Activated CD4-positive, alpha-beta T cell treated with anti-CD3 and anti-CD28 coated beads for 1 hour (primary cell): ENCODE measurements at regions not wholly inside any gene's neighbourhood (a gene's known extent, or its start where the extent isn't known, plus 50 kb on each side); places are given as distances from the start of the nearest gene placed in this dataset.
A peak's percentile ranks its signal among the peaks of the same experiment; 100 is the strongest.
"Not testable (repeated sequence)": the region's sequence is repeated elsewhere in the genome, so short reads cannot be mapped to it uniquely, and the experiment has no call there.

ENCODE experiments used
- DNase-seq: peaks from one replicate; pipeline ENCODE4 v3.0.0-alpha.2; 2020

- no peak for DNase-seq
Observed at GRCh38 chr20:2203436-2203835, 92.4 kb upstream of the TGM3 start.

GRCh38 chr20:2204021-2204420 is 91.8 kb upstream of the TGM3 start:
- no peak for DNase-seq

- peak; percentile 28 for DNase-seq
Observed at GRCh38 chr20:2206957-2207769, 88.6 kb upstream of the TGM3 start.

- no peak for DNase-seq
Observed at GRCh38 chr20:2207770-2208097, 88.1 kb upstream of the TGM3 start.

- no peak for DNase-seq
Observed at GRCh38 chr20:2208897-2209296, 86.9 kb upstream of the TGM3 start.

GRCh38 chr20:2210646-2211552 is 84.9 kb upstream of the TGM3 start:
- DNase-seq = no peak

- DNase-seq = no peak
Observed at GRCh38 chr20:2212456-2213015, 83.3 kb upstream of the TGM3 start.

GRCh38 chr20:2213401-2213800 is 82.4 kb upstream of the TGM3 start:
- no peak for DNase-seq

GRCh38 chr20:2217857-2218539 is 77.8 kb upstream of the TGM3 start:
- DNase-seq = no peak

- DNase-seq = no peak
Observed at GRCh38 chr20:2219481-2220006, 76.3 kb upstream of the TGM3 start.

GRCh38 chr20:2220298-2220697 is 75.5 kb upstream of the TGM3 start:
- DNase-seq = no peak

GRCh38 chr20:2221921-2222320 is 73.9 kb upstream of the TGM3 start:
- DNase-seq = no peak

- DNase-seq = no peak
Observed at GRCh38 chr20:2223558-2224367, 72.0 kb upstream of the TGM3 start.

- no peak for DNase-seq
Observed at GRCh38 chr20:2224368-2224639, 71.5 kb upstream of the TGM3 start.

- DNase-seq = not testable (repeated sequence)
Observed at GRCh38 chr20:2227285-2227684, 68.5 kb upstream of the TGM3 start.

GRCh38 chr20:2227861-2228260 is 67.9 kb upstream of the TGM3 start:
- DNase-seq = no peak

- no peak for DNase-seq
Observed at GRCh38 chr20:2228926-2229325, 66.9 kb upstream of the TGM3 start.

- DNase-seq = no peak
Observed at GRCh38 chr20:2230726-2231488, 64.9 kb upstream of the TGM3 start.

GRCh38 chr20:2231701-2232100 is 64.1 kb upstream of the TGM3 start:
- DNase-seq = no peak

GRCh38 chr20:2234598-2235191 is 61.1 kb upstream of the TGM3 start:
- DNase-seq = no peak

GRCh38 chr20:2236256-2236655 is 59.5 kb upstream of the TGM3 start:
- DNase-seq = no peak
